Kidney epithelial cell (primary cell): ENCODE measurements at regions not wholly inside any gene's neighbourhood (a gene's known extent, or its start where the extent isn't known, plus 50 kb on each side); places are given as distances from the start of the nearest gene placed in this dataset.

Experiments
- DNase-seq: peaks from one replicate; pipeline ENCODE4 v3.0.0-alpha.2; 2010; ENCODE audit warnings: low read depth
- H3K27me3 ChIP-seq: 2 replicates; pipeline ENCODE4 v1.6.0; 2011; ENCODE audit warnings: low read length; ENCODE audit not compliant: control insufficient read depth, insufficient read depth
- H3K36me3 ChIP-seq: 2 replicates; pipeline ENCODE4 v1.5.1; 2011; ENCODE audit warnings: low read length; ENCODE audit not compliant: control insufficient read depth, insufficient read depth
- H3K4me3 ChIP-seq: 2 replicates; pipeline ENCODE4 v1.5.1; 2011; ENCODE audit warnings: low read depth, mild to moderate bottlenecking, control low read depth, low read length
- CTCF ChIP-seq: IDR thresholded peaks from 2 replicates; pipeline ENCODE4 v1.5.1; 2011; ENCODE audit warnings: mild to moderate bottlenecking, moderate library complexity, low read length, control low read depth, inconsistent platforms; ENCODE audit not compliant: insufficient read depth, poor library complexity, severe bottlenecking

GRCh38 chr11:126122863-126123262, 60.2 kb upstream of the CDON start:
- Histone ChIP-seq H3K36me3 (no peaks in the 10 kb centered on the region), H3K27me3 (peaks cover 2% of the 10 kb centered on the region), H3K4me3 (no peak overlapping the region)
- no peak for TF ChIP-seq CTCF
- DNase-seq: no peak

GRCh38 chr11:126121296-126121695, 58.6 kb upstream of the CDON start:
- H3K36me3 ChIP-seq: no peaks in the 10 kb centered on the region
- DNase-seq: no peak

GRCh38 chr11:126118806-126119205, 56.1 kb upstream of the CDON start:
- Histone ChIP-seq H3K4me3 (no peak overlapping the region), H3K27me3 (peaks cover 2% of the 10 kb centered on the region), H3K36me3 (no peaks in the 10 kb centered on the region)
- DNase-seq: no peak
- TF ChIP-seq CTCF: no peak

More at GRCh38 chr11:126121296-126121695, 58.6 kb upstream of the CDON start:
- TF ChIP-seq CTCF: no peak
- H3K27me3 ChIP-seq: peaks cover 2% of the 10 kb centered on the region
- no peak overlapping the region for H3K4me3 ChIP-seq

GRCh38 chr11:126115816-126116331, 53.2 kb upstream of the CDON start:
- DNase-seq: peak; percentile 57
- Histone ChIP-seq H3K36me3 (no peaks in the 10 kb centered on the region), H3K27me3 (no peaks in the 10 kb centered on the region), H3K4me3 (no peak overlapping the region)
- peak; percentile 26 for TF ChIP-seq CTCF

- H3K27me3 ChIP-seq: no peaks in the 10 kb centered on the region
- DNase-seq: no peak
- H3K36me3 ChIP-seq: no peaks in the 10 kb centered on the region
- no peak for TF ChIP-seq CTCF
- H3K4me3 ChIP-seq: no peak overlapping the region
Measured at GRCh38 chr11:126115127-126115495, 52.4 kb upstream of the CDON start.

GRCh38 chr11:126114486-126115126, 51.9 kb upstream of the CDON start:
- no peak for TF ChIP-seq CTCF
- no peak for DNase-seq
- H3K27me3 ChIP-seq: no peaks in the 10 kb centered on the region
- H3K4me3 ChIP-seq: no peak overlapping the region
- no peaks in the 10 kb centered on the region for H3K36me3 ChIP-seq
